Fibroblast of pulmonary artery (primary cell): ENCODE measurements at regions not wholly inside any gene's neighbourhood (a gene's known extent, or its start where the extent isn't known, plus 50 kb on each side); places are given as distances from the start of the nearest gene placed in this dataset.
"Not testable (repeated sequence)": the region's sequence is repeated elsewhere in the genome, so short reads cannot be mapped to it uniquely, and the experiment has no call there.

Source experiments
- DNase-seq: peaks from one replicate; pipeline ENCODE4 v3.0.0-alpha.2; 2010; ENCODE audit warnings: low read depth
- H3K4me3 ChIP-seq: replicated peaks from 2 replicates; pipeline ENCODE4 v1.5.1; 2011; ENCODE audit warnings: low read depth, mild to moderate bottlenecking, control low read depth, low read length, moderate library complexity
- TF ChIP-seq, protein P1 (sequence below): IDR thresholded peaks from 2 replicates; pipeline ENCODE4 v1.5.1; 2011; ENCODE audit warnings: mild to moderate bottlenecking, control low read depth, low read length, inconsistent platforms; ENCODE audit errors: missing control alignments

- DNase-seq: peak; percentile 13
- TF ChIP-seq, protein P1, sequence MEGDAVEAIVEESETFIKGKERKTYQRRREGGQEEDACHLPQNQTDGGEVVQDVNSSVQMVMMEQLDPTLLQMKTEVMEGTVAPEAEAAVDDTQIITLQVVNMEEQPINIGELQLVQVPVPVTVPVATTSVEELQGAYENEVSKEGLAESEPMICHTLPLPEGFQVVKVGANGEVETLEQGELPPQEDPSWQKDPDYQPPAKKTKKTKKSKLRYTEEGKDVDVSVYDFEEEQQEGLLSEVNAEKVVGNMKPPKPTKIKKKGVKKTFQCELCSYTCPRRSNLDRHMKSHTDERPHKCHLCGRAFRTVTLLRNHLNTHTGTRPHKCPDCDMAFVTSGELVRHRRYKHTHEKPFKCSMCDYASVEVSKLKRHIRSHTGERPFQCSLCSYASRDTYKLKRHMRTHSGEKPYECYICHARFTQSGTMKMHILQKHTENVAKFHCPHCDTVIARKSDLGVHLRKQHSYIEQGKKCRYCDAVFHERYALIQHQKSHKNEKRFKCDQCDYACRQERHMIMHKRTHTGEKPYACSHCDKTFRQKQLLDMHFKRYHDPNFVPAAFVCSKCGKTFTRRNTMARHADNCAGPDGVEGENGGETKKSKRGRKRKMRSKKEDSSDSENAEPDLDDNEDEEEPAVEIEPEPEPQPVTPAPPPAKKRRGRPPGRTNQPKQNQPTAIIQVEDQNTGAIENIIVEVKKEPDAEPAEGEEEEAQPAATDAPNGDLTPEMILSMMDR: no peak
- no peak overlapping the region for H3K4me3 ChIP-seq
Measured at GRCh38 chr5:99600952-99601351, 672.1 kb upstream of the CHD1 start.

DNA sequence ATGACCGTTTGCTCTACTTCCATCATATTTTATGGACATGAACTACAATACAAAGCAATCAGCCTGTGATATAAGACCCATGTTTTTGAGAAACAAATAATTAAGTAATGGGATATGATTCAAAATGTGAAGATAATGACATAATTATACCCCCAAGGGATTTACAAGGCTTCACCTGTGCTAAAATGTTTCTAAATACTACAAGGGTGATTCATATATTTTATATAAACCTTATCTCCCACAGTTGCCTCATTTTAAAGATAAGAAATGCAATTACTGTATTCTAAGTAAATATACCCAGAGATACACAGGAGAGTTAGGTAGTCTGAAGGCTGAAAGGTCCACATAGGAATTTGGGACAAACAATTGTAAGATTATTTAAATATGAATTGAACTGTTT is 662.0 kb upstream of the CHD1 start:
- no peak for DNase-seq

GRCh38 chr5:99589424-99589823 is 660.6 kb upstream of the CHD1 start:
- DNase-seq: no peak
- TF ChIP-seq, protein P1: no peak
- H3K4me3 ChIP-seq: no peak overlapping the region

More for the DNA sequence above, 662.0 kb upstream of the CHD1 start:
- TF ChIP-seq, protein P1: no peak
- no peak overlapping the region for H3K4me3 ChIP-seq

GRCh38 chr5:99587983-99588382 is 659.2 kb upstream of the CHD1 start:
- H3K4me3 ChIP-seq: no peak overlapping the region
- no peak for DNase-seq
- TF ChIP-seq, protein P1: no peak

DNA sequence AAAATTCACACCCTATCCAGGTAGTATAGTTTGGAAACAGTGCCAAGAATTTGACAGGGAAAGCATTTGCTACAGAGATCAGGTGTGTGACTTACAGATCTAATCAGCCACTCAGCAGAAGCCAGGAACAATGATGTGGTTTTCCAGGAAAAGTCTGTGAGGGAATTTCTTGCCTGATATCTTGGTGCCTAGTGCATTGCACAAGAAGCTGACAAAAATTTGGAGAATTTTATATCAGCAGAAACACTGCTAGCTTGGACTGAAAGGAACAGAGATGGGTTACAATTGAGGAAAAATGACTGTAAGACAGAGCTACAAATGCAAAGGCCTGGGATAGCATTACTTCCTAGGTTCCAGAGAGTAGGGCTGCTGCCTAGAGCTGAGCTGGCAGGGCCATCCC is 658.1 kb upstream of the CHD1 start:
- H3K4me3 ChIP-seq: no peak overlapping the region
- TF ChIP-seq, protein P1: no peak
- peak; percentile 33 for DNase-seq

GRCh38 chr5:99581204-99581603 is 652.4 kb upstream of the CHD1 start:
- DNase-seq: peak; percentile 3
- not testable (repeated sequence) for H3K4me3 ChIP-seq

DNA sequence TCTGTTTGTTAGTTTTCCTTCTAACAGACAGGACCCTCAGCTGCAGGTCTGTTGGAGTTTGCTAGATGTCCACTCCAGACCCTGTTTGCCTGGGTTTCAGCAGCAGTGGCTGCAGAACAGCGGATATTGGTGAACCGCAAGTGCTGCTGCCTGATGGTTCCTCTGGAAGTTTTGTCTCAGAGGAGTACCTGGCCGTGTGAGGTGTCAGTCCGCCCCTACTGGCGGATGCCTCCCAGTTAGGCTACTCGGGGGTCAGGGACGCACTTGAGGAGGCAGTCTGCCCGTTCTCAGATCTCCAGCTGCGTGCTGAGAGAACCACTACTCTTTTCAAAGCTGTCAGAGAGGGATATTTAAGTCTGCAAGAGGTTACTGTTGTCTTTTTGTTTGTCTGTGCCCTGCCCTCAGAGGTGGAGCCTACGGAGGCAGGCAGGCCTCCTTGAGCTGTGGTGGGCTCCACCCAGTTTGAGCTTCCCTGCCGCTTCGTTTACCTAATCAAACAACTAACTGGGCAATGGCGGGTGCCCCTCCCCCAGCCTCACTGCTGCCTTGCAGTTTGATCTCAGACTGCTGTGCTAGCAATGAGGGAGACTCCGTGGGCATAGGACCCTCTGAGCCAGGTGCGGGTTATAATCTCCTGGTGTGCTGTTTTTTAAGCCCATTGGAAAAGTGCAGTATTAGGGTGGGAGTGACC is 634.3 kb upstream of the CHD1 start:
- DNase-seq: not testable (repeated sequence)

DNA sequence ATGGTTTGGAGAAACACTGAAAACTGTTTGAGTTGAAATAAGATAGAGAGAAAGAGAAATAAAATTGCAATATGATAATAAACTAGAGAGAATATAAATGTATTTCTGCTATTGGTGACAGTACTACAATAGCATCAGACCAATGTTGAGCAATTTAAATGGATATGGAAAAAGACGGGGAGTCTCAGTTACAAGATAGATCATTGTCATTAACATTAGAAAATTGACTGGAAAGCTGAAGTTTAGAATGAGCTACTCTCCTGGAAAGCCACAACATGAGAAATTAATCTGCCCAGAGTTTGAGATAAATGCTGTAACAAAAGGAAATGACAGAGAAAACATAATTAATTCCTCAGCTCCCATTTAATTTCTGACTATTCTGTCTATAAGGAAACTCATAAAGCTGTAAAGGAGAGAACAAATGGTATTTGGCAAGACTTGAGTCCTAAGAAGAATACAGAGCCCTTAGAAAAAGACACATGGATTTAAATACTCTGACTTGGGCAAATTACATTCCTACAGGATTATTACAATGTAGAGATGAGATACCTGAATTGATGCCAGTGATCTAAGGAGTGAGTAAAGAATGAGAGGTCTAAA is 624.5 kb upstream of the CHD1 start:
- TF ChIP-seq, protein P1: no peak
- no peak for DNase-seq
- H3K4me3 ChIP-seq: no peak overlapping the region

More for the DNA sequence above, 634.3 kb upstream of the CHD1 start:
- H3K4me3 ChIP-seq: not testable (repeated sequence)
